ENCODE measurements at regions not wholly inside any gene's neighbourhood (a gene's known extent, or its start where the extent isn't known, plus 50 kb on each side); places are given as distances from the start of the nearest gene placed in this dataset.

GRCh38 chr14:101167428-101167827, 263.9 kb upstream of the RTL1 start:
- H3K4me3 ChIP-seq (ENCODE audit: low read length) = no peak overlapping the region
- DNase-seq (ENCODE audit: low read depth) = no peak
- no peak for TF ChIP-seq CTCF (IDR thresholded peaks at IDR 0.05; ENCODE audit: insufficient read depth, low read depth, low read length, missing control alignments)

GRCh38 chr14:101169267-101169666, 265.7 kb upstream of the RTL1 start:
- no peak overlapping the region for H3K4me3 ChIP-seq (ENCODE audit: low read length)
- TF ChIP-seq CTCF (IDR thresholded peaks at IDR 0.05; ENCODE audit: insufficient read depth, low read depth, low read length, missing control alignments) = no peak
- DNase-seq (ENCODE audit: low read depth) = no peak

- no peak overlapping the region for H3K4me3 ChIP-seq (ENCODE audit: low read length)
- no peak for DNase-seq (ENCODE audit: low read depth)
- no peak for TF ChIP-seq CTCF (IDR thresholded peaks at IDR 0.05; ENCODE audit: insufficient read depth, low read depth, low read length, missing control alignments)
Observed at GRCh38 chr14:101171650-101172049, 268.1 kb upstream of the RTL1 start.

- TF ChIP-seq CTCF (IDR thresholded peaks at IDR 0.05; ENCODE audit: insufficient read depth, low read depth, low read length, missing control alignments) = no peak
- DNase-seq (ENCODE audit: low read depth) = no peak
- no peak overlapping the region for H3K4me3 ChIP-seq (ENCODE audit: low read length)
Observed at GRCh38 chr14:101173698-101174521, 270.4 kb upstream of the RTL1 start.

GRCh38 chr14:101174522-101174838, 271.0 kb upstream of the RTL1 start:
- no peak for TF ChIP-seq CTCF (IDR thresholded peaks at IDR 0.05; ENCODE audit: insufficient read depth, low read depth, low read length, missing control alignments)
- H3K4me3 ChIP-seq (ENCODE audit: low read length) = no peak overlapping the region
- no peak for DNase-seq (ENCODE audit: low read depth)

GRCh38 chr14:101174980-101175606, 271.6 kb upstream of the RTL1 start:
- no peak for TF ChIP-seq CTCF (IDR thresholded peaks at IDR 0.05; ENCODE audit: insufficient read depth, low read depth, low read length, missing control alignments)
- no peak for DNase-seq (ENCODE audit: low read depth)
- H3K4me3 ChIP-seq (ENCODE audit: low read length) = no peak overlapping the region

Data from epithelial cell of esophagus (primary cell).